ENCODE measurements at regions not wholly inside any gene's neighbourhood (a gene's known extent, or its start where the extent isn't known, plus 50 kb on each side); places are given as distances from the start of the nearest gene placed in this dataset.

DNA sequence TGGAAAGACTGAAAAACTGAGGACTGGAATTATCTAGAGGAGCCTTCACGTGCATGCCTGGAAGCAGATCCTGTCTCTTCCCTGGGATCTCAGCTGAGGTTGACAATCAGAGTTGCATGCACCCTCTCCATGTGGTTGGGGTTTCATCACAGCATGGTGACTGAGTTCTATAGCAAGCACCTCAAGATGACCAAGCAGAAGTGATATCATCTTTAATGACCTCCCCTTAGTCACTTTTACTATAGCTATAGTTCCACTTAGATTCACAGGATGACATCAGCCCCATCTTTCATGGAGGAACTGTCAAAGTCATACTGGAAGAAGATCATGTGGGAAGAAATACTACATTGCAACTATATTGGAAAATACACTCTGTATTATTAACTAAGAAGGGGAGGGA, 105.8 kb upstream of the ATXN7L3B start:
- TF ChIP-seq, protein P1, sequence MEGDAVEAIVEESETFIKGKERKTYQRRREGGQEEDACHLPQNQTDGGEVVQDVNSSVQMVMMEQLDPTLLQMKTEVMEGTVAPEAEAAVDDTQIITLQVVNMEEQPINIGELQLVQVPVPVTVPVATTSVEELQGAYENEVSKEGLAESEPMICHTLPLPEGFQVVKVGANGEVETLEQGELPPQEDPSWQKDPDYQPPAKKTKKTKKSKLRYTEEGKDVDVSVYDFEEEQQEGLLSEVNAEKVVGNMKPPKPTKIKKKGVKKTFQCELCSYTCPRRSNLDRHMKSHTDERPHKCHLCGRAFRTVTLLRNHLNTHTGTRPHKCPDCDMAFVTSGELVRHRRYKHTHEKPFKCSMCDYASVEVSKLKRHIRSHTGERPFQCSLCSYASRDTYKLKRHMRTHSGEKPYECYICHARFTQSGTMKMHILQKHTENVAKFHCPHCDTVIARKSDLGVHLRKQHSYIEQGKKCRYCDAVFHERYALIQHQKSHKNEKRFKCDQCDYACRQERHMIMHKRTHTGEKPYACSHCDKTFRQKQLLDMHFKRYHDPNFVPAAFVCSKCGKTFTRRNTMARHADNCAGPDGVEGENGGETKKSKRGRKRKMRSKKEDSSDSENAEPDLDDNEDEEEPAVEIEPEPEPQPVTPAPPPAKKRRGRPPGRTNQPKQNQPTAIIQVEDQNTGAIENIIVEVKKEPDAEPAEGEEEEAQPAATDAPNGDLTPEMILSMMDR (IDR thresholded peaks at IDR 0.05) = no peak
- no peak for TF ChIP-seq ZFX (IDR thresholded peaks at IDR 0.05; ENCODE audit: borderline replicate concordance)
- no peak overlapping the region for H3K27ac ChIP-seq

DNA sequence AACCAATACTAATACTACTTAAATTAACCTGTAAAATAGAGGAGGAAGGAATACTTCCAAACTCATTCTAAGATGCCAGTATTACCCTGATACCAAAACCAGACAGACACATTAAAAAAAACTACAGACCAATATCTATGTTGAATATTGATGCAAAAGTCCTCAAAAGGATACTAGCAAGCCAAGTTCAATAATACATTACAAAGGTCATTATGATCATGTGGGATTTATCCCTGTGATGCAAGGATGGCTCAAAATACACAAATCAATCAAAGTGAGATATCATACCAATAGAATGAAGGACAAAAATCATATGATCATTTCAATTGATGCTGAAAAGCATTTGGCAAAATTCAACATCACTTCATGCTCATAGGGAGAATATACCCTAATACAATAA, 97.2 kb upstream of the ATXN7L3B start:
- TF ChIP-seq, protein P1 (IDR thresholded peaks at IDR 0.05) = no peak
- TF ChIP-seq ZFX (IDR thresholded peaks at IDR 0.05; ENCODE audit: borderline replicate concordance) = no peak

DNA sequence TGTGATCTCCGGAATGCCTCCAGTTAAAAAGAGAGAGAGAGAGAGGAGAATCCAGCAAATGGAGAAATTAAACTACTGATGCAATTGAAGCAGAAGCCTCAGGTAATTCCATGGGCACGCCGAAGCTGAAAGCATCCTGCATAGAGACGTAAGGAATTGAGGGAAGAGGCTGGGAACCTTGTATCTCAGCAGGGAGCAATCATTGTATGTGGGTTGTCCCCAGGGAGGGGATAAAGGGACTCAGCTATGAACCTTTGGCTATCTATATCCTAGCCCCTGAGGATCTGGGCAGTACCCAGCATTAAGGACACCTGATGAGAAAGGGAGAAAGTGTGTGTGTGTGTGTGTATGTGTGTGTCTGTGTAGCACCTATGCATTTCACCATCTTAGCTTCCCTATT, 95.8 kb upstream of the ATXN7L3B start:
- TF ChIP-seq, protein P1 (IDR thresholded peaks at IDR 0.05) = no peak
- no peak for TF ChIP-seq ZFX (IDR thresholded peaks at IDR 0.05; ENCODE audit: borderline replicate concordance)
- no peak overlapping the region for H3K27ac ChIP-seq

More for the DNA sequence above, 97.2 kb upstream of the ATXN7L3B start:
- H3K27ac ChIP-seq = no peak overlapping the region

DNA sequence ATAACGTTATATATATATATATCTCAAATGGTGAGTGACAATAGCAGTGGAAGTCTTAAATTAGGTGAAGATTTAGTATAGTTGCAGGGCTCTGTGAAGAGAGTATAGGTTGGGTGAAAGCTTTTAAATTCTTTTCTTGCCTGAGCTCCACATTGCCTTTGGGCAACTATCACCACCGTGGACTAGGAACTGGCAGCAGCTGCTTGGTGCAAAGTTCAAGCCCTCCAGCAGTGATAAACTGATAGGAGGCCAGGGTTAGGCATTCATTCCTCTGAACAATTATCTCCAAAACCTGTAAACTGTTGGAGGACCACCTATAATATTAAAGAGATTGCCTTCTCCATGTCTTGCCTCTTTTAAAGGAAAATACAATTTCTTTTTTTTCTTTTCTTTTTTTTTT, 91.2 kb upstream of the ATXN7L3B start:
- H3K27ac ChIP-seq = no peak overlapping the region
- no peak for TF ChIP-seq ZFX (IDR thresholded peaks at IDR 0.05; ENCODE audit: borderline replicate concordance)
- TF ChIP-seq, protein P1 (IDR thresholded peaks at IDR 0.05) = no peak

DNA sequence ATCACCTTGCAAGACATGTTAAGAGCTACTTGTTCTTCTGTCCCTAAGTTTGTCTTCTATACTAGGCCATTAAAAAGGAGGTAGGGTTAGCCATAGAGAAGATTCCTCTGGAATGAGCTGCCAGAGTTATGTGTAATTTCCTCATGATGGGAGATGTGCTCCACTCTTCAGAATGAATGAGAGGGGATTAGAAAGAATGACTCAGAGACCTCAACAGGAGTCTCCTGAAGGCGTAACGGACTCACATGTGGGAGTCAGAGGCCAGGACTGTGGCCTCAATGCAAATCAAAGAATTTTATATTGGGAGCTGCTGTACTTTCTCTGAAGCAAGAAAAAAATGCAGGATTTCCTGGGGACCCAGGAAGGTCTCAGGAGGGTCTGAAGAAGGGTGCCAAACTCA, 87.8 kb upstream of the ATXN7L3B start:
- H3K27ac ChIP-seq = no peak overlapping the region
- TF ChIP-seq, protein P1 (IDR thresholded peaks at IDR 0.05) = no peak
- TF ChIP-seq ZFX (IDR thresholded peaks at IDR 0.05; ENCODE audit: borderline replicate concordance) = no peak

DNA sequence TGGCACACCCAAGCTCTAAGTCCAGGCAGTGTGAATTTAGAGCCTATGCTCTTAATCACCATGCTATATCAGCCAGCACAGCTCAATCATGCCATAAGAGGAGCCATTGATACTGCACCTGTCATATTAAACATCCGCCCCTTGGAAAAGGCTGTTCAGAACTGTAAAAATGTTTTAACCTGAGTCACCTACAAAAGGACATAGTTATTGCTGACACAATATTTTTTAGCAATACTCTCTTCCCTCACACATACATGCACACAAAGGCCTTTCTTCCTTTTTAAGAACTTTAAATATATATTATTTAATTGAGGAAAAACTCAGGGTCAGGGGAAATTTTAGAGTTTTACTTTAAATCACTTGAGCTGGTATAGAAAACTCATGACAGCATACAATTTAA, 83.5 kb upstream of the ATXN7L3B start:
- TF ChIP-seq ZFX (IDR thresholded peaks at IDR 0.05; ENCODE audit: borderline replicate concordance) = no peak
- TF ChIP-seq, protein P1 (IDR thresholded peaks at IDR 0.05) = no peak
- no peak overlapping the region for H3K27ac ChIP-seq

DNA sequence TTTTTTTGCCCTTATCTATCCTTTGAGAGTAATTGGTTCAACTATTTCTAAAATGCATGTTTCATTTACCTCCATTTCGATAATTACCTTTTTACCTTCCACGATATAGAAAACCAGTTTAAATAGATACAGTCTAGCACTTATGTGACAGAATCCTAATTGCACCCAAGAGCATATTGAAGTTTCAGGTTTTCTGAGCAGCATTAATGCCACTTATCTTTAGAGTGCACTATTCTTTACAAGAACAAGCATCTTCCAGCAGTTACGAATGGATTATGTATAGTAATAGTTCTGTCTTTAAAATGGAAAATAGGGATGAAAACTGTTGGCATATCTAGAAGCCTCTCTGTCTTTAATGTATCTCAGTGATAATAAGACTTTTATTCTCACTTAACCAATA, 82.2 kb upstream of the ATXN7L3B start:
- H3K27ac ChIP-seq = no peak overlapping the region
- TF ChIP-seq ZFX (IDR thresholded peaks at IDR 0.05; ENCODE audit: borderline replicate concordance) = no peak
- TF ChIP-seq, protein P1 (IDR thresholded peaks at IDR 0.05) = no peak
